ENCODE measurements at regions not wholly inside any gene's neighbourhood (a gene's known extent, or its start where the extent isn't known, plus 50 kb on each side); places are given as distances from the start of the nearest gene placed in this dataset.

GRCh38 chr1:199399996-199400724, 627.4 kb upstream of the NR5A2 start:
- Histone ChIP-seq H3K27me3 (ENCODE audit: control insufficient read depth, insufficient read depth, low read length) (no peaks in the 10 kb centered on the region), H3K4me1 (ENCODE audit: control insufficient read depth, insufficient read depth, low read length) (peaks cover 2% of the 10 kb centered on the region), H3K9me3 (ENCODE audit: control insufficient read depth, insufficient read depth, low read length) (no peaks in the 10 kb centered on the region), H3K9ac (ENCODE audit: low read depth, low read length) (no peak overlapping the region), H3K4me3 (ENCODE audit: low read depth, low read length) (no peak overlapping the region), H3K36me3 (ENCODE audit: control insufficient read depth, insufficient read depth, low read length) (no peaks in the 10 kb centered on the region)

DNA sequence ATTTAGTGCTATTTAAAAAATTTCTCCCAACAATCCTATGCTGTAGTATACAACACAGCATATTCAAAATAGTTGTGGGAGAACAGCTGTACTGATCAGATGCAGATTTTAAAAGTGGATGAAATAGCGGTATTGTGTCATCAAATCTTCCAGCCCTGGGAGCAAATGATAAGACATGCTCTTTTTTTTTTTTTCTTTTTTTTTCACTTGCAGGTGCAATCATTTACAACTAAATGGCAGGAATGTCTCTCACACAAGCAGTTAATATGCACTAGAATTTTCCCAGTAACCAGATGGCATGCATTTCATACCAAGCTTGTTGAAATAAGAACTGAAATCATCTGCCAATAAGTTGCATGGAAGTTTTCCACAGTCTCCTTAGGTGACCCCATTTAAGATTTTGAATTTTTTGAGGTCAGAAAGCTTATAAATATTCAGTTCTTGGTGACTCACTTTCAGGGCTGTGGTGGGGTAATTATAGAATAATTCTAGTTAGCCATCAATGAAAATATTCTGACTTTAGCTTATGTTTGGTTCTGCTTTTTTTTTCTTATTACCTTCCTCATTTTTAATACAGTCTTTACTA, 623.9 kb upstream of the NR5A2 start:
- Histone ChIP-seq H3K4me3 (ENCODE audit: low read depth, low read length) (no peak overlapping the region), H3K36me3 (ENCODE audit: control insufficient read depth, insufficient read depth, low read length) (no peaks in the 10 kb centered on the region), H3K9me3 (ENCODE audit: control insufficient read depth, insufficient read depth, low read length) (no peaks in the 10 kb centered on the region), H3K9ac (ENCODE audit: low read depth, low read length) (no peak overlapping the region), H3K27me3 (ENCODE audit: control insufficient read depth, insufficient read depth, low read length) (no peaks in the 10 kb centered on the region), H3K4me1 (ENCODE audit: control insufficient read depth, insufficient read depth, low read length) (peaks cover 2% of the 10 kb centered on the region)

GRCh38 chr1:199404191-199404590, 623.3 kb upstream of the NR5A2 start:
- Histone ChIP-seq H3K4me3 (ENCODE audit: low read depth, low read length) (no peak overlapping the region), H3K27me3 (ENCODE audit: control insufficient read depth, insufficient read depth, low read length) (no peaks in the 10 kb centered on the region), H3K9me3 (ENCODE audit: control insufficient read depth, insufficient read depth, low read length) (no peaks in the 10 kb centered on the region), H3K36me3 (ENCODE audit: control insufficient read depth, insufficient read depth, low read length) (no peaks in the 10 kb centered on the region), H3K4me1 (ENCODE audit: control insufficient read depth, insufficient read depth, low read length) (peaks cover 2% of the 10 kb centered on the region), H3K9ac (ENCODE audit: low read depth, low read length) (no peak overlapping the region)

- no peaks in the 10 kb centered on the region for H3K9me3 ChIP-seq (ENCODE audit: control insufficient read depth, insufficient read depth, low read length)
- H3K36me3 ChIP-seq (ENCODE audit: control insufficient read depth, insufficient read depth, low read length): no peaks in the 10 kb centered on the region
- H3K9ac ChIP-seq (ENCODE audit: low read depth, low read length): no peak overlapping the region
- H3K4me1 ChIP-seq (ENCODE audit: control insufficient read depth, insufficient read depth, low read length): peaks cover 2% of the 10 kb centered on the region
- no peaks in the 10 kb centered on the region for H3K27me3 ChIP-seq (ENCODE audit: control insufficient read depth, insufficient read depth, low read length)
- H3K4me3 ChIP-seq (ENCODE audit: low read depth, low read length): no peak overlapping the region
These were observed 622.5 kb upstream of the NR5A2 start for GRCh38 chr1:199404976-199405375.

- no peak overlapping the region for H3K9ac ChIP-seq (ENCODE audit: low read depth, low read length)
- H3K4me3 ChIP-seq (ENCODE audit: low read depth, low read length): no peak overlapping the region
- H3K36me3 ChIP-seq (ENCODE audit: control insufficient read depth, insufficient read depth, low read length): no peaks in the 10 kb centered on the region
- H3K4me1 ChIP-seq (ENCODE audit: control insufficient read depth, insufficient read depth, low read length): peaks cover 2% of the 10 kb centered on the region
- no peaks in the 10 kb centered on the region for H3K27me3 ChIP-seq (ENCODE audit: control insufficient read depth, insufficient read depth, low read length)
- no peaks in the 10 kb centered on the region for H3K9me3 ChIP-seq (ENCODE audit: control insufficient read depth, insufficient read depth, low read length)
These were observed 621.8 kb upstream of the NR5A2 start for GRCh38 chr1:199405634-199406196.

GRCh38 chr1:199410462-199410861, 617.0 kb upstream of the NR5A2 start:
- no peaks in the 10 kb centered on the region for H3K36me3 ChIP-seq (ENCODE audit: control insufficient read depth, insufficient read depth, low read length)
- H3K27me3 ChIP-seq (ENCODE audit: control insufficient read depth, insufficient read depth, low read length): no peaks in the 10 kb centered on the region
- H3K4me3 ChIP-seq (ENCODE audit: low read depth, low read length): no peak overlapping the region
- H3K9ac ChIP-seq (ENCODE audit: low read depth, low read length): no peak overlapping the region
- H3K4me1 ChIP-seq (ENCODE audit: control insufficient read depth, insufficient read depth, low read length): no peaks in the 10 kb centered on the region
- H3K9me3 ChIP-seq (ENCODE audit: control insufficient read depth, insufficient read depth, low read length): no peaks in the 10 kb centered on the region

DNA sequence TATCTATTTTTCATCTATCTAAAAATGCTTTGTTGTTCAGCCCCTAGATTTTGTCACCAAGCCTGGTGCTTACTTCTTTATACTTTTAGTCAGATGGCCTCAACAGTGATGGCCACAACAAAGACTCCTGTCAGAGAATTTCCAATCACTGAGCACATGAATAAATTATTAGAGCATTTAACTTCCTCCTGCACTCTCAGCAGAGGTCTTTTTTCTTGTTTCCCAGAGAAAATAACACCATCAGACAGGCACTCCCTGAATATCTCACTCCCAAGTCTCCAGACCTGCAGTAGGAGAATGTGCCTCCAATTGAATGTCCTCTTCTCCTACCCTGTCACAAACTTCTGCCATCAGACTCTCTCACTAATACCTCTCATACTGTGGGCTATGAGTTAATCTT, 616.0 kb upstream of the NR5A2 start:
- H3K9me3 ChIP-seq (ENCODE audit: control insufficient read depth, insufficient read depth, low read length): no peaks in the 10 kb centered on the region
- H3K4me3 ChIP-seq (ENCODE audit: low read depth, low read length): no peak overlapping the region
- H3K27me3 ChIP-seq (ENCODE audit: control insufficient read depth, insufficient read depth, low read length): no peaks in the 10 kb centered on the region
- H3K9ac ChIP-seq (ENCODE audit: low read depth, low read length): no peak overlapping the region
- no peaks in the 10 kb centered on the region for H3K36me3 ChIP-seq (ENCODE audit: control insufficient read depth, insufficient read depth, low read length)
- no peaks in the 10 kb centered on the region for H3K4me1 ChIP-seq (ENCODE audit: control insufficient read depth, insufficient read depth, low read length)

DNA sequence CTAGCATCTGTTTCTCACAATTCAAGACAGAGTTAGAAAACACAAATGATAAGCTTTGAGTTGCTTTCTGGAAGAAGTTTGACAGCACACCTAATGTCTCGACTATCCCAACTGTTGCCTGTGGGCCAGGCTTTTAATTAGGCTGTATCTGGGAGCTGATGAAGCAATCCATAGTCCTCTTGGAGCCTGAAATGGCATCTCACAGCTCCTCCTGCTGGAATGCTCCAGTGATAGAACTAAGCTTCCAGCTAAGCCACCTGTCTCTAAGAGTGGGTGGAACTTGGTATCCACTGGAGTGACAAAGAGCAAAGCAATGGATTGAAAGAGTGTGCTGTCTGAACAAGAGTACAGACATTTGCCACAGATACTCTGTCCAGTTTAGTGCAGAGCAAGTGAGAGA, 605.3 kb upstream of the NR5A2 start:
- Histone ChIP-seq H3K36me3 (ENCODE audit: control insufficient read depth, insufficient read depth, low read length) (no peaks in the 10 kb centered on the region), H3K9ac (ENCODE audit: low read depth, low read length) (no peak overlapping the region), H3K27me3 (ENCODE audit: control insufficient read depth, insufficient read depth, low read length) (no peaks in the 10 kb centered on the region), H3K9me3 (ENCODE audit: control insufficient read depth, insufficient read depth, low read length) (no peaks in the 10 kb centered on the region), H3K4me3 (ENCODE audit: low read depth, low read length) (no peak overlapping the region), H3K4me1 (ENCODE audit: control insufficient read depth, insufficient read depth, low read length) (no peaks in the 10 kb centered on the region)

DNA sequence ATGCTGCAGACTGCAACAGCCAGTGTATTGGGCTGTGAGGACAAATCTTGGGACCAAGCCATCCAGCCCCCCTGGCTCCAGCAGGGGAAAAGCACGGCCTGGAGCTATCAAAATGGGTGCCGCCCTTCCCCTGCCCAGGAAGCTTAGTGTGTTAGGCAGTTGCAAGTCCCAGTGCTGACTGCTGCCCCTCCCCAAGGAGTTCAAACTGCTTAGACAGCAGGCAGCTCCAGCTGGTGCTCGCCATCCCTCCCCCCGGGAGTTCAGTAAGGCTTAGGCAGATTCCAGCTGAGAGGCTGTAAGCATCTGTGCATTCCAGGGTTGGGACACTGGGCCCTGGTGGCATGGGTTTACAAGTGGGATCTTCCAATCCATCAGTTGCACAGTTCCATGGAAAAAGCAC, 579.6 kb upstream of the NR5A2 start:
- Histone ChIP-seq H3K36me3 (ENCODE audit: control insufficient read depth, insufficient read depth, low read length) (no peaks in the 10 kb centered on the region), H3K27me3 (ENCODE audit: control insufficient read depth, insufficient read depth, low read length) (no peaks in the 10 kb centered on the region), H3K4me1 (ENCODE audit: control insufficient read depth, insufficient read depth, low read length) (peaks cover 3% of the 10 kb centered on the region), H3K4me3 (ENCODE audit: low read depth, low read length) (no peak overlapping the region), H3K9ac (ENCODE audit: low read depth, low read length) (no peak overlapping the region), H3K9me3 (ENCODE audit: control insufficient read depth, insufficient read depth, low read length) (no peaks in the 10 kb centered on the region)

DNA sequence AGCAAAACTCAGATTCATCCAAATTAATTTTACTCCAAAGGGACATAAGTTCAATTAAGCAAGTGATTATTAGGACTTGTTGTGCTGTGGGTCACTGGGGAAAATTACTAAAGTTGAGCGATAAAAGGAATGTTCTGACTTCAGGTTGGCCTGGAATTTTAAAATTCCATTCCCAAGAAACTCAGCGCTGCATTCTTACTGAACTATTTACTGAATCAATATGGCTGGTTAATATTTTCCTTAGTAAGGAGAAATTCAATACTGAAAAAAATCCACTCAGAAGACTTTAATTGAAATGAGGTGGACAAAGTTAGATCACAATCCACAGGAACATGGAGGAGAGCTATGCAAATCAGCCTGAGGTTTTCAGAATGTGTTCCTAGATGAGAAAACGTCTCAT, 578.9 kb upstream of the NR5A2 start:
- no peaks in the 10 kb centered on the region for H3K9me3 ChIP-seq (ENCODE audit: control insufficient read depth, insufficient read depth, low read length)
- H3K9ac ChIP-seq (ENCODE audit: low read depth, low read length): no peak overlapping the region
- no peaks in the 10 kb centered on the region for H3K27me3 ChIP-seq (ENCODE audit: control insufficient read depth, insufficient read depth, low read length)
- H3K4me3 ChIP-seq (ENCODE audit: low read depth, low read length): no peak overlapping the region
- no peaks in the 10 kb centered on the region for H3K36me3 ChIP-seq (ENCODE audit: control insufficient read depth, insufficient read depth, low read length)
- H3K4me1 ChIP-seq (ENCODE audit: control insufficient read depth, insufficient read depth, low read length): peaks cover 7% of the 10 kb centered on the region

GRCh38 chr1:199449221-199449620, 578.3 kb upstream of the NR5A2 start:
- H3K9ac ChIP-seq (ENCODE audit: low read depth, low read length): no peak overlapping the region
- no peaks in the 10 kb centered on the region for H3K9me3 ChIP-seq (ENCODE audit: control insufficient read depth, insufficient read depth, low read length)
- H3K4me3 ChIP-seq (ENCODE audit: low read depth, low read length): no peak overlapping the region
- peaks cover 7% of the 10 kb centered on the region for H3K4me1 ChIP-seq (ENCODE audit: control insufficient read depth, insufficient read depth, low read length)
- H3K27me3 ChIP-seq (ENCODE audit: control insufficient read depth, insufficient read depth, low read length): no peaks in the 10 kb centered on the region
- no peaks in the 10 kb centered on the region for H3K36me3 ChIP-seq (ENCODE audit: control insufficient read depth, insufficient read depth, low read length)

DNA sequence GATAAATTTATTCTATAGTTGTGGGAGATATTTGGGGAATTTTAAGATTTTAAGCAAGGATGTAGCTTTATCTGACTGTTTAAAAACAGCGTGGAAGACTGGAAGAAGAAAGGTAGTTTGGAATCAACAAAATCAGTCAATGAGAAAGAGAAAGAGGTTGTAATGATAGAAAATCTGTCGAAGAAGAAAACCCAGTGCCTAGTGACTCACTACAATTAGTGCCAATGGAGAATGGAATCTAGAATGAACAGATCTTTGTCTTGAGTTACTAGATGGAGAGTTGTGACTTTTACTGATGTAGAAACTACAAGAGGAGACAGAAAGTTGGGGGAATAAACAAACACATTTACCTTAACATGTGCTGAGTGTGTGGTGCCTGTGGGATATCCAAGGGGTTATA, 577.8 kb upstream of the NR5A2 start:
- Histone ChIP-seq H3K9ac (ENCODE audit: low read depth, low read length) (no peak overlapping the region), H3K4me1 (ENCODE audit: control insufficient read depth, insufficient read depth, low read length) (peaks cover 7% of the 10 kb centered on the region), H3K36me3 (ENCODE audit: control insufficient read depth, insufficient read depth, low read length) (no peaks in the 10 kb centered on the region), H3K9me3 (ENCODE audit: control insufficient read depth, insufficient read depth, low read length) (no peaks in the 10 kb centered on the region), H3K4me3 (ENCODE audit: low read depth, low read length) (no peak overlapping the region), H3K27me3 (ENCODE audit: control insufficient read depth, insufficient read depth, low read length) (no peaks in the 10 kb centered on the region)

Measured in iPS-15b (cell line).